ENCODE measurements at regions not wholly inside any gene's neighbourhood (a gene's known extent, or its start where the extent isn't known, plus 50 kb on each side); places are given as distances from the start of the nearest gene placed in this dataset.

GRCh38 chr9:728535-728934, 113.0 kb upstream of the DMRT1 start:
- TF ChIP-seq POLR2AphosphoS5 (IDR thresholded peaks at IDR 0.05; ENCODE audit: low read depth, low read length) (no peak), CTCF (IDR thresholded peaks at IDR 0.05) (no peak), RAD21 (IDR thresholded peaks at IDR 0.05; ENCODE audit: low read length) (no peak), PBX3 (IDR thresholded peaks at IDR 0.05) (no peak), EZH2phosphoT487 (IDR thresholded peaks at IDR 0.05; ENCODE audit: borderline replicate concordance, low read depth) (no peak)

Data from SK-N-SH (cell line).